DND-41 (cell line): ENCODE measurements at regions not wholly inside any gene's neighbourhood (a gene's known extent, or its start where the extent isn't known, plus 50 kb on each side); places are given as distances from the start of the nearest gene placed in this dataset.

ENCODE experiments used
- ATAC-seq: fragments of 200-7000 bp; cut with Tn5 transposase; 3 replicates; pipeline ENCODE4 v1.9.1; 2021; ENCODE audit warnings: low read depth; ENCODE audit not compliant: insufficient read depth
- DNase-seq: peaks from one replicate; pipeline ENCODE4 v3.0.0-alpha.2; 2020
- H2AFZ ChIP-seq: 2 replicates; pipeline ENCODE4 v1.6.0; 2012; ENCODE audit warnings: low read depth, low read length
- H3K27ac ChIP-seq: 2 replicates; pipeline ENCODE4 v1.5.1; 2012; ENCODE audit warnings: low read length, inconsistent platforms
- H3K27me3 ChIP-seq: fragments of 200-600 bp; sonication (generic); 2 replicates; pipeline ENCODE4 v1.6.0; 2012; ENCODE audit warnings: low read length, mild to moderate bottlenecking, inconsistent platforms; ENCODE audit not compliant: insufficient read depth, poor library complexity
- H3K36me3 ChIP-seq: 2 replicates; pipeline ENCODE4 v1.5.1; 2012; ENCODE audit warnings: low read length, inconsistent platforms; ENCODE audit not compliant: insufficient read depth
- H3K4me1 ChIP-seq: 2 replicates; pipeline ENCODE4 v1.5.1; 2012; ENCODE audit warnings: mild to moderate bottlenecking, low read length; ENCODE audit not compliant: insufficient read depth
- H3K4me2 ChIP-seq: 2 replicates; pipeline ENCODE4 v1.6.0; 2012; ENCODE audit warnings: mild to moderate bottlenecking, moderate library complexity, low read length, inconsistent platforms; ENCODE audit not compliant: insufficient read depth
- H3K4me3 ChIP-seq, 2 experiments: fragments of 200-600 bp in 1 of 2; shearing (Covaris generic) in 1 of 2; 2 replicates each; pipeline ENCODE4 v1.5.1; 2012 to 2016; ENCODE audit warnings: inconsistent platforms in 2 of 2, low read length in 2 of 2, mild to moderate bottlenecking in 2 of 2, low read depth in 1 of 2, moderate library complexity in 1 of 2
- H3K79me2 ChIP-seq: 2 replicates; pipeline ENCODE4 v1.6.0; 2012; ENCODE audit warnings: low read length, inconsistent platforms; ENCODE audit not compliant: insufficient read depth
- H3K9ac ChIP-seq: 2 replicates; pipeline ENCODE4 v1.6.0; 2012; ENCODE audit warnings: low read depth, mild to moderate bottlenecking, inconsistent platforms, low read length, moderate library complexity
- H3K9me3 ChIP-seq: 2 replicates; pipeline ENCODE4 v1.5.1; 2012; ENCODE audit warnings: low read length, moderate library complexity, mild to moderate bottlenecking, inconsistent platforms; ENCODE audit not compliant: insufficient read depth, severe bottlenecking
- H4K20me1 ChIP-seq: 2 replicates; pipeline ENCODE4 v1.6.0; 2012; ENCODE audit warnings: low read length; ENCODE audit not compliant: insufficient read depth
- CTCF ChIP-seq: IDR thresholded peaks from 2 replicates; pipeline ENCODE4 v1.5.1; 2012; ENCODE audit warnings: borderline replicate concordance, low read length, moderate library complexity, mild to moderate bottlenecking; ENCODE audit not compliant: poor library complexity, severe bottlenecking; ENCODE audit errors: extremely low read depth
- EZH2 ChIP-seq: IDR thresholded peaks from 3 replicates; pipeline ENCODE4 v1.6.1; 2012; ENCODE audit warnings: borderline replicate concordance, low read depth, mild to moderate bottlenecking, moderate library complexity, low read length, inconsistent platforms; ENCODE audit not compliant: severe bottlenecking

GRCh38 chr14:97413966-97414717 lies 617.0 kb downstream of the VRK1 start:
- DNase-seq (no peak), ATAC-seq (no peak)
- Histone ChIP-seq H3K9ac (no peak overlapping the region), H3K27me3 (no peaks in the 10 kb centered on the region), H4K20me1 (no peaks in the 10 kb centered on the region), H3K79me2 (no peaks in the 10 kb centered on the region), H3K27ac (no peak overlapping the region), H3K4me2 (no peak overlapping the region), H3K9me3 (no peaks in the 10 kb centered on the region), H3K36me3 (no peaks in the 10 kb centered on the region), H2AFZ (no peak overlapping the region), H3K4me3 (no peak overlapping the region), H3K4me1 (peaks cover 20% of the 10 kb centered on the region)
- TF ChIP-seq EZH2: no peak
- no peak for TF ChIP-seq CTCF

- H3K27me3 ChIP-seq: no peaks in the 10 kb centered on the region
These were observed 617.5 kb downstream of the VRK1 start for GRCh38 chr14:97414718-97415098.

GRCh38 chr14:97415907-97416306 lies 618.7 kb downstream of the VRK1 start:
- Histone ChIP-seq H3K4me3 (no peak overlapping the region), H3K27me3 (no peaks in the 10 kb centered on the region), H3K79me2 (no peaks in the 10 kb centered on the region), H4K20me1 (no peaks in the 10 kb centered on the region), H3K36me3 (no peaks in the 10 kb centered on the region), H3K9me3 (no peaks in the 10 kb centered on the region), H3K4me1 (peaks cover 16% of the 10 kb centered on the region), H3K27ac (no peak overlapping the region), H3K4me2 (no peak overlapping the region), H3K9ac (no peak overlapping the region), H2AFZ (no peak overlapping the region)
- ATAC-seq (no peak), DNase-seq (no peak)
- TF ChIP-seq CTCF (no peak), EZH2 (no peak)

More at GRCh38 chr14:97414718-97415098, 617.5 kb downstream of the VRK1 start:
- DNase-seq: no peak
- no peak for ATAC-seq
- H3K9me3 ChIP-seq: no peaks in the 10 kb centered on the region
- no peaks in the 10 kb centered on the region for H3K79me2 ChIP-seq
- no peaks in the 10 kb centered on the region for H4K20me1 ChIP-seq
- H3K4me1 ChIP-seq: peaks cover 16% of the 10 kb centered on the region
- no peak for TF ChIP-seq CTCF
- no peak for TF ChIP-seq EZH2
- no peak overlapping the region for H3K27ac ChIP-seq
- H3K36me3 ChIP-seq: no peaks in the 10 kb centered on the region
- H3K9ac ChIP-seq: no peak overlapping the region
- no peak overlapping the region for H3K4me2 ChIP-seq
- no peak overlapping the region for H2AFZ ChIP-seq
- no peak overlapping the region for H3K4me3 ChIP-seq

- TF ChIP-seq EZH2 (no peak), CTCF (no peak)
- H3K79me2 ChIP-seq: no peaks in the 10 kb centered on the region
- H3K4me3 ChIP-seq: no peak overlapping the region
- DNase-seq (no peak), ATAC-seq (no peak; the same call in 2 of the 3 replicates)
- 0 out of 2 replicates have a peak overlapping the region, but pooled peaks have one; percentile 27 for H2AFZ ChIP-seq
- H3K9me3 ChIP-seq: no peaks in the 10 kb centered on the region
- no peak overlapping the region for H3K27ac ChIP-seq
- no peak overlapping the region for H3K9ac ChIP-seq
- no peak overlapping the region for H3K4me2 ChIP-seq
- H3K36me3 ChIP-seq: no peaks in the 10 kb centered on the region
- H3K4me1 ChIP-seq: peaks cover 16% of the 10 kb centered on the region
- H4K20me1 ChIP-seq: no peaks in the 10 kb centered on the region
- H3K27me3 ChIP-seq: no peaks in the 10 kb centered on the region
These were observed 619.4 kb downstream of the VRK1 start for GRCh38 chr14:97416550-97416949.
